Mammary epithelial cell (primary cell): ENCODE measurements at regions not wholly inside any gene's neighbourhood (a gene's known extent, or its start where the extent isn't known, plus 50 kb on each side); places are given as distances from the start of the nearest gene placed in this dataset.

Experiments
- CTCF ChIP-seq, 2 donors: IDR thresholded peaks in 1 of 2; conservative IDR thresholded peaks in 1 of 2; 2 replicates each; pipeline ENCODE4 v1.5.1; 2011 to 2012; ENCODE audit warnings: inconsistent platforms in 2 of 2, low read length in 2 of 2, mild to moderate bottlenecking in 2 of 2, control low read depth in 1 of 2, low read depth in 1 of 2; ENCODE audit not compliant: insufficient read depth in 1 of 2; ENCODE audit errors: extremely low read depth in 1 of 2
- EZH2 ChIP-seq: IDR thresholded peaks from 2 replicates; pipeline ENCODE4 v1.6.1; 2012; ENCODE audit warnings: low read length, inconsistent platforms, borderline replicate concordance

DNA sequence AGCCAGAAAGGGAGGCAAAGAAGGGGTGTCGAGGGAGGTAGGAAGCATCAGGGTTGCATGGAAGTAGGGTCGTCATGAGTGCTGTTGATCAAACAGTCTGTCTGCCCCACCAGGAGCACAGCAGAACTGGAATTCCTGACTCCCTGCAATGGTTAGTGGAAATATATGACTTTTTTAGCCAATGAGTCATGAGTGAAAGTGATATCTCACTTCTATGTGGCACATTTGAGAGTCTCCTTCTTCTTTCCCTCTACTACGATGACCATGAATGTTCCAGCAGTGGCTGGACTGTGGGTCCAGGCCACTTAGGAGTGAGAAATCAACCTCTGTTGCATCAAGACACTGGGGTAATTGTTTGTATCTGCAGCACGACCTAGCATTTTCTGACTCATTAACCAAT, 199.5 kb downstream of the TTC32 start:
- no peak for TF ChIP-seq CTCF (conservative IDR thresholded peaks at IDR 0.05 in 1 of 2, IDR thresholded peaks at IDR 0.05 in 1 of 2; ENCODE audit: extremely low read depth in 1 of 2, insufficient read depth in 1 of 2, low read depth in 1 of 2, low read length in 2 of 2)
- TF ChIP-seq EZH2, result no peak
